ENCODE measurements at regions not wholly inside any gene's neighbourhood (a gene's known extent, or its start where the extent isn't known, plus 50 kb on each side); places are given as distances from the start of the nearest gene placed in this dataset.

GRCh38 chr12:114500775-114501473, 95.0 kb upstream of the TBX5 start:
- Histone ChIP-seq H3K36me3 (ENCODE audit: control insufficient read depth, insufficient read depth, low read length) (no peaks in the 10 kb centered on the region), H2AFZ (ENCODE audit: low read length) (no peak overlapping the region), H3K9me3 (ENCODE audit: control insufficient read depth, insufficient read depth, low read depth, low read length) (no peaks in the 10 kb centered on the region), H3K4me1 (ENCODE audit: control insufficient read depth, extremely low read depth, insufficient read depth, low read length) (no peaks in the 10 kb centered on the region), H3K27me3 (ENCODE audit: control insufficient read depth, insufficient read depth, low read length) (no peaks in the 10 kb centered on the region), H3K4me2 (ENCODE audit: extremely low read depth, insufficient read depth, low read length) (no peak overlapping the region), H4K20me1 (ENCODE audit: control insufficient read depth, extremely low read depth, insufficient read depth, low read length) (no peaks in the 10 kb centered on the region), H3K4me3 (replicated peaks in 1 of 4; ENCODE audit: control extremely low read depth in 1 of 4, insufficient read depth in 1 of 4, low read depth in 3 of 4, low read length in 4 of 4) (no peak overlapping the region), H3K27ac (ENCODE audit: insufficient read depth, low read length) (no peak overlapping the region), H3K79me2 (ENCODE audit: control insufficient read depth, insufficient read depth, low read length) (no peaks in the 10 kb centered on the region), H3K9ac (ENCODE audit: insufficient read depth, low read length) (no peak overlapping the region)
- no peak for DNase-seq (ENCODE audit: low read depth in 2 of 2)
- TF ChIP-seq CTCF (conservative IDR thresholded peaks at IDR 0.05 in 1 of 2, IDR thresholded peaks at IDR 0.05 in 1 of 2; ENCODE audit: low read depth in 1 of 2, low read length in 2 of 2): no peak
- TF ChIP-seq EZH2 (IDR thresholded peaks at IDR 0.05; ENCODE audit: low read length, missing control alignments): no peak

GRCh38 chr12:114500131-114500530, 94.2 kb upstream of the TBX5 start:
- Histone ChIP-seq H3K79me2 (ENCODE audit: control insufficient read depth, insufficient read depth, low read length) (no peaks in the 10 kb centered on the region), H3K27ac (ENCODE audit: insufficient read depth, low read length) (no peak overlapping the region), H3K27me3 (ENCODE audit: control insufficient read depth, insufficient read depth, low read length) (no peaks in the 10 kb centered on the region), H2AFZ (ENCODE audit: low read length) (no peak overlapping the region), H3K9me3 (ENCODE audit: control insufficient read depth, insufficient read depth, low read depth, low read length) (no peaks in the 10 kb centered on the region), H4K20me1 (ENCODE audit: control insufficient read depth, extremely low read depth, insufficient read depth, low read length) (no peaks in the 10 kb centered on the region), H3K4me1 (ENCODE audit: control insufficient read depth, extremely low read depth, insufficient read depth, low read length) (no peaks in the 10 kb centered on the region), H3K4me3 (replicated peaks in 1 of 4; ENCODE audit: control extremely low read depth in 1 of 4, insufficient read depth in 1 of 4, low read depth in 3 of 4, low read length in 4 of 4) (no peak overlapping the region), H3K9ac (ENCODE audit: insufficient read depth, low read length) (no peak overlapping the region), H3K36me3 (ENCODE audit: control insufficient read depth, insufficient read depth, low read length) (no peaks in the 10 kb centered on the region), H3K4me2 (ENCODE audit: extremely low read depth, insufficient read depth, low read length) (no peak overlapping the region)
- peak in 1 of 2 donors; percentile 51 for DNase-seq (ENCODE audit: low read depth in 2 of 2)
- TF ChIP-seq EZH2 (IDR thresholded peaks at IDR 0.05; ENCODE audit: low read length, missing control alignments) (no peak), CTCF (conservative IDR thresholded peaks at IDR 0.05 in 1 of 2, IDR thresholded peaks at IDR 0.05 in 1 of 2; ENCODE audit: low read depth in 1 of 2, low read length in 2 of 2) (no peak)

- TF ChIP-seq EZH2 (IDR thresholded peaks at IDR 0.05; ENCODE audit: low read length, missing control alignments) (no peak), CTCF (conservative IDR thresholded peaks at IDR 0.05 in 1 of 2, IDR thresholded peaks at IDR 0.05 in 1 of 2; ENCODE audit: low read depth in 1 of 2, low read length in 2 of 2) (no peak)
- H3K4me1 ChIP-seq (ENCODE audit: control insufficient read depth, extremely low read depth, insufficient read depth, low read length): no peaks in the 10 kb centered on the region
- peak in 1 of 2 donors; percentile 28 for DNase-seq (ENCODE audit: low read depth in 2 of 2)
Measured at GRCh38 chr12:114499338-114499737, 93.4 kb upstream of the TBX5 start.

More at GRCh38 chr12:114499338-114499737, 93.4 kb upstream of the TBX5 start:
- Histone ChIP-seq H3K9ac (ENCODE audit: insufficient read depth, low read length) (no peak overlapping the region), H3K9me3 (ENCODE audit: control insufficient read depth, insufficient read depth, low read depth, low read length) (no peaks in the 10 kb centered on the region), H3K27me3 (ENCODE audit: control insufficient read depth, insufficient read depth, low read length) (peaks cover 5% of the 10 kb centered on the region), H3K27ac (ENCODE audit: insufficient read depth, low read length) (no peak overlapping the region), H3K36me3 (ENCODE audit: control insufficient read depth, insufficient read depth, low read length) (no peaks in the 10 kb centered on the region), H4K20me1 (ENCODE audit: control insufficient read depth, extremely low read depth, insufficient read depth, low read length) (no peaks in the 10 kb centered on the region), H3K4me2 (ENCODE audit: extremely low read depth, insufficient read depth, low read length) (no peak overlapping the region), H3K79me2 (ENCODE audit: control insufficient read depth, insufficient read depth, low read length) (no peaks in the 10 kb centered on the region), H2AFZ (ENCODE audit: low read length) (no peak overlapping the region), H3K4me3 (replicated peaks in 1 of 4; ENCODE audit: control extremely low read depth in 1 of 4, insufficient read depth in 1 of 4, low read depth in 3 of 4, low read length in 4 of 4) (no peak overlapping the region)

All from fibroblast of lung (primary cell).